ENCODE measurements at regions not wholly inside any gene's neighbourhood (a gene's known extent, or its start where the extent isn't known, plus 50 kb on each side); places are given as distances from the start of the nearest gene placed in this dataset.

DNA sequence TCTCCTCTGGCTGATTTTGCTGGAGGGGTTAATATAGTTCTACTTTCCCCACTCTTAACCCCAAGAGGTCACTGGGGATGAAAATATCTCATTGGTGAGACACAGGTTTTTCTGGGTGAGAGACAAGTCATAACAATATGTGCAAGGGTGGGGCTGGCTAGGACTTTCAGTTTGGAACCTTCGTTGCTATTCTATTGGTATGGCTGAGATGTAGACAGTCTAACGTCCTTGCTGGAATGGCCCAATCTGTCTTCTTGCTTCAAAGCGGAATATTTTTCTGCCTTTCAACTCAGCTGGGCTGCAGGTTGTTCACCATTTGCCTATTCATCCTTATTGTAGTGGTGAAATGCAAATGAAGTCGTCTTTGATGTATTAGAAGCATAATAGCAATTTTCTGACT lies 267.3 kb upstream of the MKI67 start:
- no peak overlapping the region for H3K9ac ChIP-seq (ENCODE audit: low read length)
- no peaks in the 10 kb centered on the region for H3K79me2 ChIP-seq (ENCODE audit: low read length)
- H3K9me2 ChIP-seq (replicated peaks; ENCODE audit: low read length) = no peaks in the 10 kb centered on the region
- no TSS peak for BruUV-seq (replicated peaks)
- no peak overlapping the region for H3K4me3 ChIP-seq (ENCODE audit: low read length)
- no peaks in the 10 kb centered on the region for H3K27me3 ChIP-seq (ENCODE audit: low read length)
- no peaks in the 10 kb centered on the region for H3F3A ChIP-seq (ENCODE audit: low read length, unreplicated experiment)
- no peak overlapping the region for H3K4me2 ChIP-seq (ENCODE audit: low read length)
- H3K4me1 ChIP-seq (ENCODE audit: insufficient read depth, low read length) = no peaks in the 10 kb centered on the region
- intact Hi-C loops (cut with micrococcal nuclease) = no loop called here
- no peak for TF ChIP-seq EZH2 (IDR thresholded peaks at IDR 0.05; ENCODE audit: low read length, unreplicated experiment)
- H3K27ac ChIP-seq (ENCODE audit: low read length) = no peak overlapping the region
- ATAC-seq (no peak), DNase-seq (no peak)
- H4K20me1 ChIP-seq (ENCODE audit: low read length) = no peaks in the 10 kb centered on the region
- CTCF ChIA-PET = no interaction called here
- H2AFZ ChIP-seq (ENCODE audit: low read length) = no peak overlapping the region
- no peaks in the 10 kb centered on the region for H3K9me3 ChIP-seq (ENCODE audit: low read length)
- POLR2A ChIA-PET (ENCODE audit: unreplicated experiment) = no interaction called here
- H3K36me3 ChIP-seq (ENCODE audit: low read depth, low read length) = no peaks in the 10 kb centered on the region

DNA sequence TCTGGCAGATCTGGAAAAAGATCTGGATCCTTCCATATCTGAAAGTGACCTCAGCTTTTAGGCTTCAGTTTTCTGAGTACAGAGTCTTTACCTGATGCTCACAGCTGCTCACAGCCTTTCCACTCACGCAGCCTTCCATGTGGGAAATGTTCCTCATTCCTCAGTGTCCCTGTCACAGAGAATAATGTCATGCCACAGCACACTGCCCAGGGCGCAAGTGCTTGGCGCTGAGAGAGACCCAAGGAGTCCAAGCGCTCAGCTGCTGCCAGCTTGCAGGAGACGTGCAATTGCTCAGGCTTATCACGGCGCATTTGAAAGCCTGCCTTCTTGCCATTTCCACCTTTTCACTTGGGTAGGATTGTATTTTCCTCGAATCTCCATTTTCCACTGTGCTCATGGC lies 271.9 kb upstream of the MKI67 start:
- H3K27me3 ChIP-seq (ENCODE audit: low read length) = no peaks in the 10 kb centered on the region
- H4K20me1 ChIP-seq (ENCODE audit: low read length) = no peaks in the 10 kb centered on the region
- no peaks in the 10 kb centered on the region for H3K9me3 ChIP-seq (ENCODE audit: low read length)
- H3K4me3 ChIP-seq (ENCODE audit: low read length) = no peak overlapping the region
- H3K9me2 ChIP-seq (replicated peaks; ENCODE audit: low read length) = no peaks in the 10 kb centered on the region
- H3K79me2 ChIP-seq (ENCODE audit: low read length) = no peaks in the 10 kb centered on the region
- no peaks in the 10 kb centered on the region for H3F3A ChIP-seq (ENCODE audit: low read length, unreplicated experiment)
- CTCF ChIA-PET = no interaction called here
- ATAC-seq = no peak
- no peak for DNase-seq
- BruUV-seq (replicated peaks) = no TSS peak
- H3K9ac ChIP-seq (ENCODE audit: low read length) = no peak overlapping the region
- no peak overlapping the region for H3K4me2 ChIP-seq (ENCODE audit: low read length)
- H2AFZ ChIP-seq (ENCODE audit: low read length) = no peak overlapping the region
- intact Hi-C loops (cut with micrococcal nuclease) = no loop called here
- no peaks in the 10 kb centered on the region for H3K4me1 ChIP-seq (ENCODE audit: insufficient read depth, low read length)
- no peaks in the 10 kb centered on the region for H3K36me3 ChIP-seq (ENCODE audit: low read depth, low read length)
- H3K27ac ChIP-seq (ENCODE audit: low read length) = no peak overlapping the region
- TF ChIP-seq EZH2 (IDR thresholded peaks at IDR 0.05; ENCODE audit: low read length, unreplicated experiment) = no peak
- TF ChIP-seq, protein P1, sequence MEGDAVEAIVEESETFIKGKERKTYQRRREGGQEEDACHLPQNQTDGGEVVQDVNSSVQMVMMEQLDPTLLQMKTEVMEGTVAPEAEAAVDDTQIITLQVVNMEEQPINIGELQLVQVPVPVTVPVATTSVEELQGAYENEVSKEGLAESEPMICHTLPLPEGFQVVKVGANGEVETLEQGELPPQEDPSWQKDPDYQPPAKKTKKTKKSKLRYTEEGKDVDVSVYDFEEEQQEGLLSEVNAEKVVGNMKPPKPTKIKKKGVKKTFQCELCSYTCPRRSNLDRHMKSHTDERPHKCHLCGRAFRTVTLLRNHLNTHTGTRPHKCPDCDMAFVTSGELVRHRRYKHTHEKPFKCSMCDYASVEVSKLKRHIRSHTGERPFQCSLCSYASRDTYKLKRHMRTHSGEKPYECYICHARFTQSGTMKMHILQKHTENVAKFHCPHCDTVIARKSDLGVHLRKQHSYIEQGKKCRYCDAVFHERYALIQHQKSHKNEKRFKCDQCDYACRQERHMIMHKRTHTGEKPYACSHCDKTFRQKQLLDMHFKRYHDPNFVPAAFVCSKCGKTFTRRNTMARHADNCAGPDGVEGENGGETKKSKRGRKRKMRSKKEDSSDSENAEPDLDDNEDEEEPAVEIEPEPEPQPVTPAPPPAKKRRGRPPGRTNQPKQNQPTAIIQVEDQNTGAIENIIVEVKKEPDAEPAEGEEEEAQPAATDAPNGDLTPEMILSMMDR (conservative IDR thresholded peaks at IDR 0.05; ENCODE audit: low read depth, low read length) = no peak
- TF ChIP-seq EZH2phosphoT487 (IDR thresholded peaks at IDR 0.05; ENCODE audit: borderline replicate concordance, low read length) = no peak
- POLR2A ChIA-PET (ENCODE audit: unreplicated experiment) = no interaction called here

DNA sequence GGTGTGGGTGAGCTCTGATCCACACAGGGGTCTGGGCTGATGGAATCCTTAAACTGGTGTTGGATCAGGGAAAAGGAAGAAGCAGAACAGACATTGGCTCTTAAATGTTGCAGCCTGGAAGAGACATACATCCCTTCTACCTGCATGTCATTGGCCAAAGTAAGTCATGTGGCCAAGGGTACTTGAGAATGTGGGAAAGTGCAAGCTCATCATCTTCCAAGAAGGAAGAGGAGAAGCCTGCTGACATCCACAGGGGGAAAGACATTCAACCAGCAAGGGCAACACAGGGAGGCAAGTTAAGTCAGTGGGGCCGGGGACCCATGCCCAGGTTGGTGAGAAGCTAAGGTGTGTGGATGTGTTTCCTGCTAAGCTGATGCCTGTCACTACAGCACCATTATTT lies 272.8 kb upstream of the MKI67 start:
- Histone ChIP-seq H3K36me3 (ENCODE audit: low read depth, low read length) (no peaks in the 10 kb centered on the region), H3K4me2 (ENCODE audit: low read length) (no peak overlapping the region), H4K20me1 (ENCODE audit: low read length) (no peaks in the 10 kb centered on the region), H3K4me1 (ENCODE audit: insufficient read depth, low read length) (no peaks in the 10 kb centered on the region), H3K9me3 (ENCODE audit: low read length) (no peaks in the 10 kb centered on the region), H3K79me2 (ENCODE audit: low read length) (no peaks in the 10 kb centered on the region), H3K9me2 (replicated peaks; ENCODE audit: low read length) (no peaks in the 10 kb centered on the region), H3K27me3 (ENCODE audit: low read length) (no peaks in the 10 kb centered on the region), H3K9ac (ENCODE audit: low read length) (no peak overlapping the region), H2AFZ (ENCODE audit: low read length) (no peak overlapping the region), H3F3A (ENCODE audit: low read length, unreplicated experiment) (no peaks in the 10 kb centered on the region), H3K27ac (ENCODE audit: low read length) (no peak overlapping the region), H3K4me3 (ENCODE audit: low read length) (no peak overlapping the region)
- POLR2A ChIA-PET (ENCODE audit: unreplicated experiment) = no interaction called here
- CTCF ChIA-PET = no interaction called here
- TF ChIP-seq EZH2phosphoT487 (IDR thresholded peaks at IDR 0.05; ENCODE audit: borderline replicate concordance, low read length) = no peak
- no peak for TF ChIP-seq EZH2 (IDR thresholded peaks at IDR 0.05; ENCODE audit: low read length, unreplicated experiment)
- TF ChIP-seq, protein P1 (conservative IDR thresholded peaks at IDR 0.05; ENCODE audit: low read depth, low read length) = no peak
- BruUV-seq (replicated peaks) = no TSS peak
- DNase-seq = no peak
- intact Hi-C loops (cut with micrococcal nuclease) = no loop called here
- ATAC-seq = no peak

All from PC-3 (cell line).